ENCODE measurements at regions not wholly inside any gene's neighbourhood (a gene's known extent, or its start where the extent isn't known, plus 50 kb on each side); places are given as distances from the start of the nearest gene placed in this dataset.

GRCh38 chrX:11929476-11929875, 171.4 kb downstream of the MSL3 start:
- Histone ChIP-seq H3K36me3 (ENCODE audit: control insufficient read depth, insufficient read depth, low read length) (no peaks in the 10 kb centered on the region), H3K4me3 (ENCODE audit: low read length) (no peak overlapping the region), H3K9me3 (ENCODE audit: control insufficient read depth, low read length) (no peaks in the 10 kb centered on the region), H3K27me3 (ENCODE audit: control insufficient read depth, insufficient read depth, low read length, poor library complexity, severe bottlenecking) (no peaks in the 10 kb centered on the region), H3K4me1 (ENCODE audit: control insufficient read depth, insufficient read depth, low read length) (no peaks in the 10 kb centered on the region), H3K27ac (ENCODE audit: low read depth, low read length) (no peak overlapping the region), H3K9ac (ENCODE audit: extremely low read depth, low read length, poor library complexity, severe bottlenecking) (no peak overlapping the region)
- Mint-ChIP-seq H3K4me3 (no peak overlapping the region), H3K27me3 (ENCODE audit: insufficient read depth) (no peaks in the 10 kb centered on the region), H3K9me3 (peaks cover 66% of the 10 kb centered on the region), H3K36me3 (ENCODE audit: low read depth) (no peaks in the 10 kb centered on the region), H3K27ac (no peak overlapping the region), H3K4me1 (no peaks in the 10 kb centered on the region)
- no peak for DNase-seq
- no peak for TF ChIP-seq CTCF (conservative IDR thresholded peaks at IDR 0.05)
- WGBS, 2 experiments (ENCODE audit: insufficient coverage in 1 of 2, insufficient read length in 1 of 2) = 88% methylated on average over 5 of the region's 5 CpGs; no CpG with 5 or more reads in 1 of the 2 experiments

GRCh38 chrX:11932423-11932822, 174.4 kb downstream of the MSL3 start:
- no peak for DNase-seq
- no peaks in the 10 kb centered on the region for H3K4me1 ChIP-seq (ENCODE audit: control insufficient read depth, insufficient read depth, low read length)
- no peaks in the 10 kb centered on the region for H3K27me3 ChIP-seq (ENCODE audit: control insufficient read depth, insufficient read depth, low read length, poor library complexity, severe bottlenecking)
- H3K9me3 ChIP-seq (ENCODE audit: control insufficient read depth, low read length) = no peaks in the 10 kb centered on the region
- H3K36me3 ChIP-seq (ENCODE audit: control insufficient read depth, insufficient read depth, low read length) = no peaks in the 10 kb centered on the region
- H3K4me3 Mint-ChIP-seq = no peak overlapping the region
- no peaks in the 10 kb centered on the region for H3K36me3 Mint-ChIP-seq (ENCODE audit: low read depth)
- H3K9ac ChIP-seq (ENCODE audit: extremely low read depth, low read length, poor library complexity, severe bottlenecking) = no peak overlapping the region
- no peak overlapping the region for H3K4me3 ChIP-seq (ENCODE audit: low read length)
- no peak overlapping the region for H3K27ac Mint-ChIP-seq
- TF ChIP-seq CTCF (conservative IDR thresholded peaks at IDR 0.05) = no peak
- H3K9me3 Mint-ChIP-seq = peaks cover 47% of the 10 kb centered on the region
- WGBS, 2 experiments (ENCODE audit: insufficient coverage in 1 of 2, insufficient read length in 1 of 2) = 92% methylated on average over 1 of the region's 1 CpG; no CpG with 5 or more reads in 1 of the 2 experiments
- no peak overlapping the region for H3K27ac ChIP-seq (ENCODE audit: low read depth, low read length)
- no peaks in the 10 kb centered on the region for H3K27me3 Mint-ChIP-seq (ENCODE audit: insufficient read depth)
- no peaks in the 10 kb centered on the region for H3K4me1 Mint-ChIP-seq

GRCh38 chrX:11934089-11934488, 176.1 kb downstream of the MSL3 start:
- H3K4me1 Mint-ChIP-seq = no peaks in the 10 kb centered on the region
- Histone ChIP-seq H3K4me3 (ENCODE audit: low read length) (no peak overlapping the region), H3K4me1 (ENCODE audit: control insufficient read depth, insufficient read depth, low read length) (no peaks in the 10 kb centered on the region), H3K36me3 (ENCODE audit: control insufficient read depth, insufficient read depth, low read length) (no peaks in the 10 kb centered on the region), H3K9me3 (ENCODE audit: control insufficient read depth, low read length) (no peaks in the 10 kb centered on the region), H3K27me3 (ENCODE audit: control insufficient read depth, insufficient read depth, low read length, poor library complexity, severe bottlenecking) (no peaks in the 10 kb centered on the region), H3K9ac (ENCODE audit: extremely low read depth, low read length, poor library complexity, severe bottlenecking) (no peak overlapping the region), H3K27ac (ENCODE audit: low read depth, low read length) (no peak overlapping the region)
- DNase-seq = no peak
- H3K27me3 Mint-ChIP-seq (ENCODE audit: insufficient read depth) = no peaks in the 10 kb centered on the region
- no peaks in the 10 kb centered on the region for H3K36me3 Mint-ChIP-seq (ENCODE audit: low read depth)
- H3K27ac Mint-ChIP-seq = no peak overlapping the region
- WGBS, 2 experiments (ENCODE audit: insufficient coverage in 1 of 2, insufficient read length in 1 of 2) = no CpG with 5 or more reads among the region's 1 CpG
- TF ChIP-seq CTCF (conservative IDR thresholded peaks at IDR 0.05) = no peak
- no peak overlapping the region for H3K4me3 Mint-ChIP-seq
- H3K9me3 Mint-ChIP-seq = peaks cover 35% of the 10 kb centered on the region
